GM12864 (cell line): ENCODE measurements at regions not wholly inside any gene's neighbourhood (a gene's known extent, or its start where the extent isn't known, plus 50 kb on each side); places are given as distances from the start of the nearest gene placed in this dataset.

Experiments used
- DNase-seq: peaks from one replicate; pipeline ENCODE4 v3.0.0-alpha.2; 2011; ENCODE audit warnings: low read depth
- H3K4me3 ChIP-seq: 2 replicates; pipeline ENCODE4 v1.5.1; 2011; ENCODE audit warnings: mild to moderate bottlenecking, low read depth, low read length, control low read depth
- TF ChIP-seq, protein P1 (sequence below): IDR thresholded peaks from 2 replicates; pipeline ENCODE4 v1.5.1; 2011; ENCODE audit warnings: low read depth, mild to moderate bottlenecking, moderate library complexity, low read length, control low read depth, inconsistent platforms; ENCODE audit errors: missing control alignments

GRCh38 chr20:16678779-16679178, 51.0 kb upstream of the SNRPB2 start:
- H3K4me3 ChIP-seq: no peak overlapping the region
- TF ChIP-seq, protein P1, sequence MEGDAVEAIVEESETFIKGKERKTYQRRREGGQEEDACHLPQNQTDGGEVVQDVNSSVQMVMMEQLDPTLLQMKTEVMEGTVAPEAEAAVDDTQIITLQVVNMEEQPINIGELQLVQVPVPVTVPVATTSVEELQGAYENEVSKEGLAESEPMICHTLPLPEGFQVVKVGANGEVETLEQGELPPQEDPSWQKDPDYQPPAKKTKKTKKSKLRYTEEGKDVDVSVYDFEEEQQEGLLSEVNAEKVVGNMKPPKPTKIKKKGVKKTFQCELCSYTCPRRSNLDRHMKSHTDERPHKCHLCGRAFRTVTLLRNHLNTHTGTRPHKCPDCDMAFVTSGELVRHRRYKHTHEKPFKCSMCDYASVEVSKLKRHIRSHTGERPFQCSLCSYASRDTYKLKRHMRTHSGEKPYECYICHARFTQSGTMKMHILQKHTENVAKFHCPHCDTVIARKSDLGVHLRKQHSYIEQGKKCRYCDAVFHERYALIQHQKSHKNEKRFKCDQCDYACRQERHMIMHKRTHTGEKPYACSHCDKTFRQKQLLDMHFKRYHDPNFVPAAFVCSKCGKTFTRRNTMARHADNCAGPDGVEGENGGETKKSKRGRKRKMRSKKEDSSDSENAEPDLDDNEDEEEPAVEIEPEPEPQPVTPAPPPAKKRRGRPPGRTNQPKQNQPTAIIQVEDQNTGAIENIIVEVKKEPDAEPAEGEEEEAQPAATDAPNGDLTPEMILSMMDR: no peak
- DNase-seq: no peak

- DNase-seq: no peak
- TF ChIP-seq, protein P1: no peak
- no peak overlapping the region for H3K4me3 ChIP-seq
Measured at GRCh38 chr20:16676891-16677290, 52.9 kb upstream of the SNRPB2 start.

DNA sequence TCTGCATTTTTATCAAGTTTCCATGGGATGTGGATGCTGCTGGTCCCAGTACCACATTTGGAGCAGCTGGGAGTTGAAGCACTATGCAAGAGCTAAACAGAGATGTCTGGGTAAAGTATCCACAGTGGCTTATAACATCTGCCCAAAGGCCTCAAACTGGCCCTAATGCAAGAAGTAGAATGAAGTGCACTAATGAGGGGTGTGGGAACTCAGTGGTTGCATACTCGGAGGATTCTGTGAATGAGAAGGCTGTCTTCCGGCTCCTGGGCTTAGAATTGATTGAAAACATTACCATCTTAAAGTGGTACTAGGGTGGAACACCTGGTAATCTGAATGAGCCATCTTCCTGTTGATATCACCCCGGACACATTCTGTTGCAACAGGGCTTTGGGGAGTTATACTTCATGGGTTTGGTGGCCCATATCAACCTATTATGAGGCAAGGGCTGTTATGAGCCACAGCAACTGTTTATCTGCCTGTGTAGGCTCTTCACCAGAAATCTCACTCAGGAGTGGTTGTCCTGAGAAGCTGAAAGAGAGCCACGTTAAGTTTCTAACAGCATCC, 54.7 kb upstream of the SNRPB2 start:
- TF ChIP-seq, protein P1: no peak
- no peak overlapping the region for H3K4me3 ChIP-seq
- no peak for DNase-seq

GRCh38 chr20:16674243-16674642, 55.6 kb upstream of the SNRPB2 start:
- TF ChIP-seq, protein P1: no peak
- DNase-seq: no peak
- no peak overlapping the region for H3K4me3 ChIP-seq

DNA sequence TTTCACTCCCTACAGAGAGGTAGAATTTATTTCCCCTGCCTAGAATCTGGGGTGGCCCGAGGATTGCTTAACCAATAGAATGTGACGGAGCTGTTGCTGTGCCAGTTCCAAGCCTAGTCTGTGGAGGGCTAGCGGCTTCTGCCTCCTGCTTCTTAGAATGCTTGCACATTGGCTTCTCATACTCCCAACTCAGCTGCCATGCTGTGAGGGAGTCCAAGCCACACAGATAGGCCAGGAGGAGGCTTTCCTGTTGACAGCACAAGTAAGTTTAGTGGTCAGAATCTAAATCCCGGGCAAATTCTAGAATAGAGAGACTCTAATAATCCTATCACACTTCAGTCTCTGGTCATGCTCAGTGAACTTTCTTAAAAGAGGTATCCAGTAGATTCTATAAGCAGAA, 57.5 kb upstream of the SNRPB2 start:
- TF ChIP-seq, protein P1: no peak
- H3K4me3 ChIP-seq: no peak overlapping the region
- no peak for DNase-seq

- TF ChIP-seq, protein P1: no peak
- H3K4me3 ChIP-seq: no peak overlapping the region
- no peak for DNase-seq
Measured at GRCh38 chr20:16671753-16672152, 58.1 kb upstream of the SNRPB2 start.

DNA sequence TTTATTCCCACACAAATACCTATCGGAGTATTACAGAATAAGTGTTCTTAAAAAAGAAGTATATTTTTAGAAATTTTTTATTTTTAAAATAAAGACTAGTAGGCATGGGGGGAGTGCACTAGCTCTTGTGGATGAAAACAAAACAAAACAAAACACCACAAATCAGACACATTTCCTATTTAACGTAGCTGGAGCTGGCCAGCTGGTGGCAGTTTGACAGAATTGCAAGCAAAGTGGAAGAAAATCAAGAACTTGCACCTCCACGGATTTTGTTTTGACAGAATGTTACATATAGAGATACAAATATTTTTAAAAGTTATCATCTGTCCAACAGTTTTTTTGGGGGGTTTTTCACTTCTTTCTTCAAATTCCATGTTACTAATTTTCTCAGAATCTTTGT, 63.6 kb upstream of the SNRPB2 start:
- TF ChIP-seq, protein P1: peak; percentile 32

More for the DNA sequence above, 63.6 kb upstream of the SNRPB2 start:
- no peak overlapping the region for H3K4me3 ChIP-seq
- no peak for DNase-seq
